ENCODE measurements at regions not wholly inside any gene's neighbourhood (a gene's known extent, or its start where the extent isn't known, plus 50 kb on each side); places are given as distances from the start of the nearest gene placed in this dataset.
"Not testable (repeated sequence)": the region's sequence is repeated elsewhere in the genome, so short reads cannot be mapped to it uniquely, and the experiment has no call there.

DNA sequence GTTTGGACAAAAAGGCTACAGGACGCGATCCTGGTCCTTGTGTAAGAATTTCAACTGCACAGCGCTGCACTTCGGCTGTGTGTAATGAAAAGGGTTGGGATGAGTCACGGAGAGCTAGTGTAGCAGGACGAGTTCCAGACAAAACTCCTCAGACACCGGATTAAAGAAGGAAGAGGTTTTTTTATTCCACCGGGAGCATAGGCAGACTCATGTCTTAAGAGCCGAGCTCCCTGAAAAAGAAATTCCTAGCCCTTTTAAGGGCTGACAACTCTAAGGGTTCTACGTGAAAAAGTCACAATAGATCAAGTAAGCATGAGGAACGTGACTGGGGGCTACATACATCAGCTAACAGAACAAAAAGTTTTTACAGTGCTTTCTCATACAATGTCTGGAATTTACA, 54.8 kb upstream of the FAM90A1 start:
- H3K9me3 Mint-ChIP-seq; DNase-seq; H3K36me3 Mint-ChIP-seq; H3K27me3 Mint-ChIP-seq; H3K27ac Mint-ChIP-seq; ATAC-seq (ENCODE audit: low read depth); H3K4me3 Mint-ChIP-seq; H3K4me1 Mint-ChIP-seq; POLR2A ChIA-PET: not testable (repeated sequence)

DNA sequence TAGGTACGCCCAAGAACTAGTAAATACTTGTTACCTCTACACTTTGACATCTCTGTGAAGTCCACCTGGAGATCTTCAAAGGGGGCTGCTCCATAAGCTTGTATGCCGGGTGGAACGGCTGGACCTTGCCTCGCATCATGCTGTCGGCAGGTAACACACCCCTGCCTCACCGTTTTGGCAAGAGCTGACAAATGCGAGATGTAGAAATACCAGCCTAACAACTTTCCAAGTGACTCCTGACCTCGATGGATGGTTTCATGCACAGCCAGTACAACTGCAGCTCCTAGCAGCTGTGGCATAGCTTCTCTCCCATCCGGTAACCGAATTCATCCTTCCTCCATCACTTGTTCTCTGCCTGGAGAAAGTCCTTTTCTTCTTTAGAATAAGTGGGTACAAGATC, 58.3 kb upstream of the FAM90A1 start:
- H3K4me1 Mint-ChIP-seq; H3K27ac Mint-ChIP-seq; H3K9me3 Mint-ChIP-seq; DNase-seq; ATAC-seq (ENCODE audit: low read depth); POLR2A ChIA-PET; H3K4me3 Mint-ChIP-seq; H3K36me3 Mint-ChIP-seq: not testable (repeated sequence)
- H3K27me3 Mint-ChIP-seq = peaks cover 12% of the 10 kb centered on the region

DNA sequence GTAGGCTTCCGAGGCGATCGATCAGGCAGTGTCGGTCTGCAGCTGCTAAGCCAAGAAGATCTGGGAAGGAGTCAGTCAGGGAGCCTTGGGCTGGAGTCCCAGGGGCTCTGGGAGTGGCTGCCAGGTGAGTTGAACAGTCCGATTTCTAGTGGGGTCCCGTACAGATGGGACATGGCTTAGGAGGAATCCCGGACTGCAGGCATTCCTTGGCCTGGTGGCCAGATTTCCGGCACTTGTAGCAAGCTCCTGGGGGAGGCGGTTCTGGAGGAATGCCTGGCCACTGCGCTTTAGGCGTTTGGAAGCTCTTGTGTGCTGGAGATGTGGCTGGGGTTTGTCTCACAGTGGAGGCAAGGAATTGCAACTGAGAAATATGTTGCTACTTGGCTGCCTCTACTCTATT, 64.3 kb upstream of the FAM90A1 start:
- H3K27me3 Mint-ChIP-seq; H3K36me3 Mint-ChIP-seq; POLR2A ChIA-PET; DNase-seq; ATAC-seq (ENCODE audit: low read depth); H3K27ac Mint-ChIP-seq; H3K4me3 Mint-ChIP-seq; H3K4me1 Mint-ChIP-seq; H3K9me3 Mint-ChIP-seq: not testable (repeated sequence)

DNA sequence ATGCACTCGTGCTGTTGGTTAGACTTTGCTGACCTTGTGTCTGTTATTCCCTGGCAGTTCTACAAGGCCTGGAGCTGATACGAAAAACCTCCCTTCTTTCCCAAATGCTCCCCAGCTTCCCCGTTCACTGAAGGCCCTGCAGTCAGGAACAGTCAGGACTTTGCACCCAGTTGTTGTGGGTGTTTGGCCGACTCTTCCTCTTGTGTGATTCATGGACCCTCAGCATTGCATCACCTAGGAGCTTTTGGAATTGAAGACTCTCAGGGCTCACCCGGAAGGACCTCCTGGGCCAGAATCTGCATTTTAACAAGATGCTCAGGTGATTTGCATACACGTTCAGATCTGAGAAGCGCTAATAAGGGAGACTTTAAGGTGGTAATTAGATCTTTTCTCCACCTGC, 67.2 kb upstream of the FAM90A1 start:
- H3K27ac Mint-ChIP-seq; H3K4me1 Mint-ChIP-seq; H3K9me3 Mint-ChIP-seq; H3K27me3 Mint-ChIP-seq; H3K4me3 Mint-ChIP-seq; ATAC-seq (ENCODE audit: low read depth); POLR2A ChIA-PET; H3K36me3 Mint-ChIP-seq; DNase-seq: not testable (repeated sequence)

DNA sequence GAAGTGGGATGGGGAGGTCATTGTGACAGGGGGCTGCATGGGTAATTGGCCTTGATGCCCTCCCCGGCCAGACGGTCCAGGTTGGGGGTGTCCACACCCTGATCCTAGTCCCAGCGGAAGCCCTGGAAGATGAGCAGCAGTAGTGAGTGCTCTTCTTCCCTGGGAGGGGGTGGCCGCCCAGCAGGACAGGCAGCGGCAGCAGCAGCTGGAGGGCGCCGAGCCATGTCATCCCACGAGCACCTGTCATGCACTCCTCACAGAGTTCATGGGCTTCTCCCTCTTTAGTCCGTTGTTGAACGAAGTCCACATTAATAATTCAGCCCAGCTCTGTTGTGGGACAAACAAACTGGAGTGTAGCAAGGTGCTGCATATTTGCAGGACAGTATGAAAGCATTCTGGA, 81.2 kb upstream of the FAM90A1 start:
- H3K27me3 Mint-ChIP-seq; H3K4me1 Mint-ChIP-seq; DNase-seq; H3K9me3 Mint-ChIP-seq; H3K4me3 Mint-ChIP-seq; H3K36me3 Mint-ChIP-seq; POLR2A ChIA-PET; ATAC-seq (ENCODE audit: low read depth); H3K27ac Mint-ChIP-seq: not testable (repeated sequence)

DNA sequence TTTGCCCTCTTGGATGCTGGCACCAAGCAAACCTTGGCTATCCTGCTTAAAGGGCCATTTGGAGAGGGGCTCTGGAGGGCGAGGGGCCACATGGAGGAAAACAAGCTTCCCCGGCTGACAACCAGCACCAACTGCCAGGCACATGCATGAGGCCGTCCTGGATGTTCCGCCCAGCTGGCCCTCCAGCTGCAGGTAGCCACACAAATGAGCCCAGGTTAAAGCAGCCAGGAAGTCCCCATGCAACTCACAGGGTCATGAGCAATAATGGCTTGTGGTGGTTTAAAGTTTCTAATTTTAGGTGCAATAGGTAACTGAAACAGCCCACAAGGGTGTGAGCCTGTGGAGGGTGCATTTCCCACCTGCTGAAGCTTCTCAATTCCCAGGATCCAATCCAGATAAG, 88.6 kb upstream of the FAM90A1 start:
- DNase-seq; H3K27ac Mint-ChIP-seq; H3K36me3 Mint-ChIP-seq; H3K9me3 Mint-ChIP-seq; POLR2A ChIA-PET; ATAC-seq (ENCODE audit: low read depth); H3K4me3 Mint-ChIP-seq: not testable (repeated sequence)
- Mint-ChIP-seq H3K4me1 (peaks cover 17% of the 10 kb centered on the region), H3K27me3 (peaks cover 12% of the 10 kb centered on the region)

DNA sequence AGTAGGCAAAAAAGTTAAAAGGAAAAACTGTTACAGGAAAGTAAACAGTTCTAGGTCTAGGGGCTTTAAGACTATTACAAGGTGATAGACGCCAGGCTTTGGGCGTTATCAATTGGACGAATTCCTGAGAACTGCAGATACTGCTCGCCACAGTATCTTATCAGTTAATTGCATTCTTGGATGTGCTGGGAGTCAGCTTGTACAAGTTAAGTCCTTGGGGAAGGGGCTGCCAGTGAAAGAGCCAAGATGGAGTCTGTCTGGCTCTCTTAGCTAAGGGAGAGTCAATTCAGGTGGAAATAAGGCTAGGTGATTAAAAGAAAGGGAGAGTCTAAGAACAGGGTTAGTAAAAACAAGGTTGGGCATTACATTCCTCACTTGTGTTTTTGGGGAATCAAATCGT, 90.3 kb upstream of the FAM90A1 start:
- H3K9me3 Mint-ChIP-seq; POLR2A ChIA-PET; H3K27me3 Mint-ChIP-seq; H3K4me3 Mint-ChIP-seq; H3K36me3 Mint-ChIP-seq; H3K27ac Mint-ChIP-seq; ATAC-seq (ENCODE audit: low read depth); DNase-seq: not testable (repeated sequence)
- peaks cover 16% of the 10 kb centered on the region for H3K4me1 Mint-ChIP-seq

DNA sequence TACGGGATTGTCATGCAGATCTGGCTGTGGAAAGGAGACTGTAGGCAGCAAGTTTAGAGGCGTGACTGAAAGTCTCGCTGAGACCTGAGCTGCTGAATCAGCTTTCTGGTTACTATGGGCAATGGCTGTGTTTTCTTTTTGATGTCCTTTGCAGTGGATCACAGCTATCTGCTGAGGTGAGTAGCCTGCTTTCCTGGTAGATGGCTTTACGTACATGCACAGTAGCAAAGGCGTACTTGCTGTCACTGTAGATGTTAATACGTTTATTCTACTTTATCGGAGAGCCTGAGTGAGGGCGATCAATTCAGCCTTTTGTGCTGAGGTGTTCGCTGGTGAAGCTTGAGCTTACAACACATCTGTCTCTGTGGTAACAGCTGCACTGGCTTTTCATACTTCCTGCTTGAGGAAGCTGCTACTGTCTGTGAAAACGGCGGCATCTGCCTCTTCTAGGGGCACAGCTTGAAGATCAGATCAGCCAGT, 92.9 kb upstream of the FAM90A1 start:
- POLR2A ChIA-PET; H3K36me3 Mint-ChIP-seq; ATAC-seq (ENCODE audit: low read depth); H3K9me3 Mint-ChIP-seq: not testable (repeated sequence)
- peak; percentile 41 for DNase-seq
- H3K4me1 Mint-ChIP-seq = peaks cover 14% of the 10 kb centered on the region
- peak overlapping the region; percentile 77 for H3K27ac Mint-ChIP-seq
- peak overlapping the region; percentile 76 for H3K4me3 Mint-ChIP-seq
- peaks cover 10% of the 10 kb centered on the region for H3K27me3 Mint-ChIP-seq

DNA sequence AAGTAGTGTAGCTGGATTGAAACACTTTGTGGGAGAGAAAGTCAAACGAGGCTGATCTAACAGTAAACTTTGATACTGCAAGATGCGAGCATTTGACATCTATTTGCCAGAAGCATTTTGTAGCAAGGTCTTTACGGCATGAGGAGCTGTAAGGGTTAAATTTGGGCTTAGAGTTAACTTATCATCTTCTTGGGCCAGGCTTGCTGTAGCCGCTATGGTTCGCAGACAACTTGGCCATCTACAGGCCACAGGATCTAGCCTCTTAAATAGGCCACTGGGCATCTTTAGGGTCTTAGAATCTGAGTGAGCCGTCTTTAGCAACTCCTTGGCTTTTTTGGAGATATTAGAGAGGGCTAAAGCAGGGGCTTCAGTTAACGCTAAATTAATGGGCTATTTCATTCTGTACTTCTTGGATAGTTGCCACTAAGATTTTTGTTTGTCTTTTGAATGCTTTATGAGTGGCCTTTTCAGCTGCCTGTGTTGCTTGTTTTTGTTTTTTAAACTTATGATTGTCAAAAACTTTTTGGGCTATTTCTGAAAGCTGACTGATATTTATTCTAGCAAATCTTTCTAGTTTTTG, 93.5 kb upstream of the FAM90A1 start:
- Mint-ChIP-seq H3K4me1 (peaks cover 14% of the 10 kb centered on the region), H3K4me3 (peak overlapping the region; percentile 76), H3K27ac (peak overlapping the region; percentile 77), H3K27me3 (peaks cover 10% of the 10 kb centered on the region)
- POLR2A ChIA-PET; DNase-seq; H3K36me3 Mint-ChIP-seq; H3K9me3 Mint-ChIP-seq; ATAC-seq (ENCODE audit: low read depth): not testable (repeated sequence)

DNA sequence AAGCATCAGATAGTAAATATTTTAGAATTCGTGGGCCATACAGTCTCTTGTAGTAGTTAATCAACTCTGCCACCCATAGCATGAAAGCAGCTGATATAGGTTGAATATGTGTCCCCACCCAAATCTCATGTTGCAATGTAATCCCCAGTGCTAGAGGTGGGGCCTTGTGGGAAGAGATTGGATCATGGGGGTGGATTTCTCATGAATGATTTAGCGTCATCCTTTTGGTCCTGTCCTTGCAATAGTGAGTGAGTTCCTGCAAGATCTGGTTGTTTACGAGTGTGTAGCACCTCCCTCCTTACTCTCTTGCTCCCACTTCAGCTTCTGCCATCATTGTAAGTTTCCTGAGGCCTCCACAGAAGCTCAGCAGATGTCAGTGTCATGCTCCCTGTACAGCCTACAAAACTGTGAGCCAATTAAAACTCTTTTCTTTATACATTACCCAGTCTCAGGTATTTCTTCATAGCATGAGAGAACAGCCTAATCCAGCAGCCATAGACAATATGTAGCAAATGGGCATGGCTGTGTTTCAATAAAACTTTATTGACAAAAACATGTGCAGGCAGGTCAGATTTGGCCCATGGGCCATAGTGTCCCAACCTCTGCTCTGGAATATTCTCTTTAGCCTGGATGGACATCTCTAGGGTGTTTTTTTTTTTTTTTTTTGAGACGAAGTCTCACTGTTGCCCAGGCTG, 97.9 kb upstream of the FAM90A1 start:
- H3K4me1 Mint-ChIP-seq; H3K9me3 Mint-ChIP-seq; DNase-seq; H3K27ac Mint-ChIP-seq; ATAC-seq (ENCODE audit: low read depth); H3K4me3 Mint-ChIP-seq; H3K36me3 Mint-ChIP-seq; H3K27me3 Mint-ChIP-seq; POLR2A ChIA-PET: not testable (repeated sequence)

DNA sequence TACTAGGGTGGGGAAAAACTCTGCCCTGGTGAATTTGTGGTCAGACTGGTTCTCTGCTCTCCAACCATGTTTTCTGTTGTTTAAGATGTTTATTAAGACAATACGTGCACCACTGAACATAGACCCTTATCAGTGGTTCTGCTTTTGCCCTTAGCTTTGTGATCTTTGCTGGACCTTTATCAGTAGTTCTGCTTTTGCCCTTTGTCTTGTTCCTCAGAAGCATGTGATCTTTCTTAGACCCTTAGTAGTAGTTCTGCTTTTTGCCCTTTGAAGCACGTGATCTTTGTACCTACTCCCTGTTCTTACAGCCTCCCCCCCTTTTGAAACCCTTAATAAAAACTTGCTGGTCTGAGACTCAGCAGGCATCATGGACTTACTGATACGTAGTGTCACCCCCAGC, 101.4 kb upstream of the FAM90A1 start:
- H3K4me3 Mint-ChIP-seq; H3K36me3 Mint-ChIP-seq; H3K27me3 Mint-ChIP-seq; DNase-seq; H3K27ac Mint-ChIP-seq; H3K4me1 Mint-ChIP-seq; ATAC-seq (ENCODE audit: low read depth); POLR2A ChIA-PET; H3K9me3 Mint-ChIP-seq: not testable (repeated sequence)

DNA sequence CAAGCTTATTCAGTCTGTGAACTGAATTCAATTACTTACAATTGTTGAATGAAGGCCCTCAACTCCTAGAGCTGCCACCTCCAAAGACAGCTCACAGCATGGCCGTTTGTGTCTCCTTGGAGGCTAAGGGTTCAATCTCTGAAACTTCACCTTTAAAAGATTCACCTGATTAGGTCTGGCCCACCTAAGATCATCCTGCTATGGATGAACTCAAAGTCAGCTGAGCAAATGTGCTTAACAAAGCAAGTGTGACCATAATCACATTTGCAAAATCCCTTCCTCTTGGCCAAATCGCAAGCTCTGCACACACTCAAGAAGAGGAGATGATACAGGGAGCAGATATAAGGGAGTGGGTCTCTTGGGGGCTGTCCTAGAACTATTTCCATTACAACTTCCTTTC, 105.0 kb upstream of the FAM90A1 start:
- ATAC-seq (ENCODE audit: low read depth); H3K27ac Mint-ChIP-seq; H3K9me3 Mint-ChIP-seq; H3K4me3 Mint-ChIP-seq; H3K4me1 Mint-ChIP-seq; H3K36me3 Mint-ChIP-seq; DNase-seq; H3K27me3 Mint-ChIP-seq; POLR2A ChIA-PET: not testable (repeated sequence)

DNA sequence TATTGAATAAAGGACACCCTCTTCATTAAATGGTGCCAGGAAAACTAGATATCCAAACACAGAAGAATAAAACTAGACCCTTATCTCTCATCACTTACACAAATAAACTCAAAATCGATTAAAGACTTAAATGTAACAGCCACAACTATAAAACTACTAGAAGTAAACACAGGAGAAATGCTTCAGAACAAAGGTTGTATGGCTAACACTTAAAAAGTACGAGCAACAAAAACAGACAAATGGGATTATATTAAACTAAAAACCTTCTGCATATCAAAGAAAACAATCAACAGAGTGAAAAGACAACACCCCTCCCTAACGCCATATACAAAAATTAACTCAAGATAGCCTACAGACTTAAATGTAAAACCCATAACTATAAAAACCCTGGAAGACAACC, 104.7 kb upstream of the CLEC6A start:
- ATAC-seq (ENCODE audit: low read depth); H3K36me3 Mint-ChIP-seq; H3K4me1 Mint-ChIP-seq; H3K4me3 Mint-ChIP-seq; H3K9me3 Mint-ChIP-seq; H3K27ac Mint-ChIP-seq; POLR2A ChIA-PET; DNase-seq: not testable (repeated sequence)
- H3K27me3 Mint-ChIP-seq = peaks cover 21% of the 10 kb centered on the region

DNA sequence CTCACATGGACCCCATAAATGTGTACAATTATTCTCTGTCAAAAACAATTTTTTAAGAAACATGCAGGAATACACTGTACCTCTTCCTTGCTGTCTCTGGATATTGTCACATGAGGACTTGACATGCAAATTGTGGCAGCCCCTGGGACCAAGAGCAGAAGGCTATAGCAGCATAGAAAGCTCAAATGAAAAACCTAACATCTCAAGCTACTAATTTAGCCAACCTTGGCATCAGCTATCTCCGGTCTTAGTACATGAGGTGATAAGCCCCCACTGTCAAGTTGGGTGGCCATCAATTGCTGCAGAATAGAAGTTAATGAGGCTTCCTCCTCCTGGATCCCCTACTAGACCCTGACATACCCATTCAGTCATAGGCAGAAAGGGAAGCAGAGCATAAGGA, 101.0 kb upstream of the CLEC6A start:
- H3K4me1 Mint-ChIP-seq; DNase-seq; H3K9me3 Mint-ChIP-seq; H3K4me3 Mint-ChIP-seq; H3K27ac Mint-ChIP-seq; H3K36me3 Mint-ChIP-seq; ATAC-seq (ENCODE audit: low read depth); POLR2A ChIA-PET: not testable (repeated sequence)
- peaks cover 35% of the 10 kb centered on the region for H3K27me3 Mint-ChIP-seq
